WTC11 (cell line): ENCODE measurements at regions not wholly inside any gene's neighbourhood (a gene's known extent, or its start where the extent isn't known, plus 50 kb on each side); places are given as distances from the start of the nearest gene placed in this dataset.

Experiments used
- ATAC-seq: fragments of 200-7000 bp; cut with Tn5 transposase; 2 replicates; pipeline ENCODE4 v1.10.0; 2021; ENCODE audit warnings: mild to moderate bottlenecking, moderate library complexity
- CTCF ChIA-PET: fragments of 300-600 bp; sonication (Branson Sonifier 250); formaldehyde crosslinking; loops from one replicate; lab custom pipeline; 2021; ENCODE audit warnings: antibody characterized with exemption; lab: Charles Lee
- POLR2A ChIA-PET: fragments of 350-600 bp; sonication (Branson Sonifier 250); formaldehyde crosslinking; loops from one replicate; lab custom pipeline; 2021; ENCODE audit warnings: antibody characterized with exemption; lab: Charles Lee
- DNase-seq: peaks from one replicate; pipeline ENCODE4 v3.0.0; 2021; ENCODE audit warnings: low spot score
- H3K27ac Mint-ChIP-seq: 2 replicates; pipeline ENCODE4 v1.8.0; 2021; ENCODE audit warnings: mixed read lengths
- H3K27me3 Mint-ChIP-seq: 2 replicates; pipeline ENCODE4 v1.8.0; 2021; ENCODE audit warnings: low read depth, mild to moderate bottlenecking, moderate library complexity, mixed read lengths
- H3K36me3 Mint-ChIP-seq: 2 replicates; pipeline ENCODE4 v1.8.0; 2021; ENCODE audit warnings: mixed read lengths
- H3K4me1 Mint-ChIP-seq: 2 replicates; pipeline ENCODE4 v1.8.0; 2022; ENCODE audit warnings: mixed read lengths
- H3K4me3 Mint-ChIP-seq: 2 replicates; pipeline ENCODE4 v1.8.0; 2021; ENCODE audit warnings: mild to moderate bottlenecking, moderate library complexity, mixed read lengths
- H3K9me3 Mint-ChIP-seq: 2 replicates; pipeline ENCODE4 v1.8.0; 2021; ENCODE audit warnings: mixed read lengths
- AFF4 ChIP-seq: sonication (generic); formaldehyde crosslinking; IDR thresholded peaks from 2 replicates; pipeline ENCODE4 v1.8.1; 2023; ENCODE audit warnings: mild to moderate bottlenecking, missing genetic modification reagents, borderline replicate concordance
- AR ChIP-seq: fragments of 250-450 bp; sonication (Bioruptor Pico); IDR thresholded peaks from 2 replicates; pipeline ENCODE4 v1.9.0; 2021; ENCODE audit warnings: mild to moderate bottlenecking
- ATF1 ChIP-seq: sonication (generic); formaldehyde crosslinking; IDR thresholded peaks from 2 replicates; pipeline ENCODE4 v1.8.1; 2023; ENCODE audit warnings: mild to moderate bottlenecking, moderate library complexity, missing genetic modification reagents
- CTCF ChIP-seq: fragments of 200-600 bp; IDR thresholded peaks from 2 replicates; pipeline ENCODE4 v1.8.0; 2022; ENCODE audit warnings: antibody characterized with exemption
- ERG ChIP-seq: fragments of 250-450 bp; sonication (Bioruptor Pico); IDR thresholded peaks from 2 replicates; pipeline ENCODE4 v1.8.0; 2021; ENCODE audit warnings: mild to moderate bottlenecking
- ETV6 ChIP-seq: sonication (generic); formaldehyde crosslinking; IDR thresholded peaks from 2 replicates; pipeline ENCODE4 v1.8.1; 2022; ENCODE audit warnings: mild to moderate bottlenecking, missing genetic modification reagents
- FOXK1 ChIP-seq: sonication (generic); formaldehyde crosslinking; IDR thresholded peaks from 2 replicates; pipeline ENCODE4 v1.8.0; 2022; ENCODE audit warnings: mild to moderate bottlenecking, moderate library complexity, missing genetic modification reagents
- JUN ChIP-seq: sonication (generic); formaldehyde crosslinking; IDR thresholded peaks from 2 replicates; pipeline ENCODE4 v1.8.0; 2023; ENCODE audit warnings: mild to moderate bottlenecking, missing genetic modification reagents
- MXD4 ChIP-seq: fragments of 250-450 bp; sonication (Bioruptor Pico); IDR thresholded peaks from 2 replicates; pipeline ENCODE4 v1.8.0; 2021; ENCODE audit warnings: mild to moderate bottlenecking, moderate library complexity, borderline replicate concordance
- NFATC4 ChIP-seq: fragments of 250-450 bp; sonication (Bioruptor Pico); IDR thresholded peaks from 2 replicates; pipeline ENCODE4 v1.9.0; 2021; ENCODE audit warnings: mild to moderate bottlenecking
- NR3C1 ChIP-seq: sonication (generic); formaldehyde crosslinking; conservative IDR thresholded peaks from 2 replicates; pipeline ENCODE4 v1.8.1; 2023; ENCODE audit warnings: low read depth, mild to moderate bottlenecking, missing genetic modification reagents
- ZBTB21 ChIP-seq: sonication (generic); formaldehyde crosslinking; IDR thresholded peaks from 2 replicates; pipeline ENCODE4 v1.8.1; 2023; ENCODE audit warnings: mild to moderate bottlenecking, missing genetic modification reagents, borderline replicate concordance
- ZNF219 ChIP-seq: sonication (generic); formaldehyde crosslinking; IDR thresholded peaks from 2 replicates; pipeline ENCODE4 v1.8.0; 2023; ENCODE audit warnings: missing genetic modification reagents, mild to moderate bottlenecking, borderline replicate concordance
- ZNF232 ChIP-seq: sonication (generic); formaldehyde crosslinking; IDR thresholded peaks from 2 replicates; pipeline ENCODE4 v1.8.0; 2022; ENCODE audit warnings: mild to moderate bottlenecking, missing genetic modification reagents
- ZNF263 ChIP-seq: sonication (generic); formaldehyde crosslinking; IDR thresholded peaks from 2 replicates; pipeline ENCODE4 v1.8.1; 2022; ENCODE audit warnings: low read depth, mild to moderate bottlenecking, moderate library complexity, missing genetic modification reagents
- ZNF281 ChIP-seq: sonication (generic); formaldehyde crosslinking; IDR thresholded peaks from 2 replicates; pipeline ENCODE4 v1.8.0; 2023; ENCODE audit warnings: mild to moderate bottlenecking, missing genetic modification reagents
- ZNF671 ChIP-seq: fragments of 250-450 bp; sonication (Bioruptor Pico); IDR thresholded peaks from 2 replicates; pipeline ENCODE4 v1.8.0; 2021; ENCODE audit warnings: mild to moderate bottlenecking

GRCh38 chr21:34006611-34007168 is 66.7 kb upstream of the MRPS6 start:
- Mint-ChIP-seq H3K4me3 (no peak overlapping the region), H3K36me3 (peaks cover 2% of the 10 kb centered on the region), H3K27ac (no peak overlapping the region), H3K27me3 (no peaks in the 10 kb centered on the region), H3K4me1 (peaks cover 8% of the 10 kb centered on the region), H3K9me3 (peaks cover 30% of the 10 kb centered on the region)
- CTCF ChIA-PET: no interaction called here
- ATAC-seq (no peak), DNase-seq (no peak)
- TF ChIP-seq NR3C1 (CRISPR knock-in tag) (no peak), ATF1 (CRISPR knock-in tag) (no peak), ZNF219 (no peak), MXD4 (no peak), ZNF281 (CRISPR knock-in tag) (no peak), CTCF (no peak), ZNF263 (no peak), ZBTB21 (CRISPR knock-in tag) (no peak)
- POLR2A ChIA-PET: no interaction called here

GRCh38 chr21:34004974-34005373 is 68.4 kb upstream of the MRPS6 start:
- no peak overlapping the region for H3K4me3 Mint-ChIP-seq
- no peak overlapping the region for H3K27ac Mint-ChIP-seq
- TF ChIP-seq AR (no peak), JUN (CRISPR knock-in tag) (no peak), ZNF232 (CRISPR knock-in tag) (no peak), ETV6 (CRISPR knock-in tag) (no peak)
- DNase-seq: no peak
- H3K4me1 Mint-ChIP-seq: peaks cover 8% of the 10 kb centered on the region
- ChIA-PET POLR2A (no interaction called here), CTCF (no interaction called here)
- no peak for ATAC-seq
- no peaks in the 10 kb centered on the region for H3K27me3 Mint-ChIP-seq
- H3K36me3 Mint-ChIP-seq: no peaks in the 10 kb centered on the region; the same call in 1 of the 2 replicates
- peaks cover 25% of the 10 kb centered on the region for H3K9me3 Mint-ChIP-seq

- Mint-ChIP-seq H3K27ac (no peak overlapping the region), H3K27me3 (no peaks in the 10 kb centered on the region), H3K4me3 (no peak overlapping the region), H3K36me3 (no peaks in the 10 kb centered on the region; the same call in 1 of the 2 replicates), H3K4me1 (peaks cover 7% of the 10 kb centered on the region), H3K9me3 (peaks cover 24% of the 10 kb centered on the region)
- ChIA-PET POLR2A (no interaction called here), CTCF (no interaction called here)
- DNase-seq (no peak), ATAC-seq (no peak)
- TF ChIP-seq ERG (CRISPR knock-in tag) (no peak), ZNF671 (CRISPR knock-in tag) (no peak), NFATC4 (CRISPR knock-in tag) (no peak), NR3C1 (CRISPR knock-in tag) (no peak), FOXK1 (CRISPR knock-in tag) (no peak), AFF4 (CRISPR knock-in tag) (no peak)
These were observed 69.1 kb upstream of the MRPS6 start for GRCh38 chr21:34004013-34004938.
